Esophagus muscularis mucosa (tissue), 3 donors: ENCODE measurements at regions not wholly inside any gene's neighbourhood (a gene's known extent, or its start where the extent isn't known, plus 50 kb on each side); places are given as distances from the start of the nearest gene placed in this dataset.
A peak's percentile ranks its signal among the peaks of the same experiment; 100 is the strongest.

Experiments used
- CTCF ChIP-seq, 3 experiments: fragments of 200-600 bp in 2 of 3; fragments of 450-650 bp in 1 of 3; sonication (generic) in 2 of 3; IDR thresholded peaks; one replicate each; pipeline ENCODE4 v1.5.1; 2017 to 2019; ENCODE audit warnings: antibody characterized with exemption in 3 of 3, mild to moderate bottlenecking in 2 of 3, moderate library complexity in 1 of 3
- POLR2A ChIP-seq: fragments of 450-650 bp; IDR thresholded peaks from one replicate; pipeline ENCODE4 v1.6.1; 2017; ENCODE audit warnings: antibody characterized with exemption, moderate library complexity, mild to moderate bottlenecking, low read depth

- TF ChIP-seq CTCF (IDR thresholded peaks at IDR 0.05) (peak; percentile 73 to 82 (median 80)), POLR2A (no peak)
Observed at GRCh38 chr16:6643080-6643686, 689.5 kb upstream of the RBFOX1 start.
